Vagina (tissue), 2 donors: ENCODE measurements at regions not wholly inside any gene's neighbourhood (a gene's known extent, or its start where the extent isn't known, plus 50 kb on each side); places are given as distances from the start of the nearest gene placed in this dataset.

ENCODE experiments used
- CTCF ChIP-seq, 3 experiments: fragments of 450-650 bp in 2 of 3; fragments of 200-600 bp in 1 of 3; sonication (generic) in 1 of 3; IDR thresholded peaks; one replicate each; pipeline ENCODE4 v1.5.1; 2017 to 2019; ENCODE audit warnings: antibody characterized with exemption in 3 of 3, mild to moderate bottlenecking in 2 of 3, moderate library complexity in 2 of 3
- POLR2A ChIP-seq, 2 donors: fragments of 450-650 bp; IDR thresholded peaks; one replicate each; pipeline ENCODE4 v1.6.1; 2017; ENCODE audit warnings: antibody characterized with exemption in 2 of 2, mild to moderate bottlenecking in 2 of 2, moderate library complexity in 2 of 2
- POLR2AphosphoS5 ChIP-seq, 2 donors: sonication (generic); formaldehyde crosslinking; IDR thresholded peaks; one replicate each; pipeline ENCODE4 v1.9.0; 2017; ENCODE audit warnings: antibody characterized with exemption in 2 of 2, mild to moderate bottlenecking in 2 of 2, low read depth in 1 of 2; ENCODE audit not compliant: insufficient read depth in 1 of 2

- TF ChIP-seq POLR2AphosphoS5 (IDR thresholded peaks at IDR 0.05; ENCODE audit: insufficient read depth in 1 of 2, low read depth in 1 of 2) (no peak), CTCF (IDR thresholded peaks at IDR 0.05) (no peak), POLR2A (IDR thresholded peaks at IDR 0.05) (no peak)
Measured at GRCh38 chr10:100624298-100624697, 88.6 kb downstream of the HIF1AN start.
